Parathyroid adenoma (tissue), 2 donors: ENCODE measurements at regions not wholly inside any gene's neighbourhood (a gene's known extent, or its start where the extent isn't known, plus 50 kb on each side); places are given as distances from the start of the nearest gene placed in this dataset.

Source experiments
- H2AFZ ChIP-seq: fragments of 300-600 bp; sonication (generic); one replicate; pipeline ENCODE4 v1.7.0; 2017; ENCODE audit warnings: antibody characterized with exemption, mild to moderate bottlenecking
- H3K27ac ChIP-seq: fragments of 300-600 bp; sonication (generic); one replicate; pipeline ENCODE4 v1.7.0; 2017
- H3K27me3 ChIP-seq: fragments of 300-600 bp; sonication (generic); one replicate; pipeline ENCODE4 v1.7.0; 2017; ENCODE audit warnings: low read length; ENCODE audit not compliant: control insufficient read depth, insufficient read depth
- H3K36me3 ChIP-seq: fragments of 300-600 bp; sonication (generic); one replicate; pipeline ENCODE4 v1.7.0; 2017; ENCODE audit warnings: low read length; ENCODE audit not compliant: control insufficient read depth, insufficient read depth
- H3K4me1 ChIP-seq: fragments of 300-600 bp; sonication (generic); one replicate; pipeline ENCODE4 v1.7.0; 2017; ENCODE audit warnings: control low read depth
- H3K4me2 ChIP-seq: fragments of 300-600 bp; sonication (generic); one replicate; pipeline ENCODE4 v1.7.0; 2017; ENCODE audit warnings: low read length
- H3K4me3 ChIP-seq: fragments of 300-600 bp; sonication (generic); one replicate; pipeline ENCODE4 v1.7.0; 2017; ENCODE audit warnings: low read depth, low read length
- H3K79me2 ChIP-seq: fragments of 300-600 bp; sonication (generic); one replicate; pipeline ENCODE4 v1.7.0; 2017; ENCODE audit warnings: control low read depth
- H3K9ac ChIP-seq: fragments of 300-600 bp; sonication (generic); one replicate; pipeline ENCODE4 v1.7.0; 2017; ENCODE audit warnings: mild to moderate bottlenecking
- H3K9me3 ChIP-seq: fragments of 300-600 bp; sonication (generic); one replicate; pipeline ENCODE4 v1.7.0; 2017; ENCODE audit warnings: low read length; ENCODE audit not compliant: control insufficient read depth
- TF ChIP-seq, protein P1 (sequence below): fragments of 300-600 bp; sonication (generic); IDR thresholded peaks from one replicate; pipeline ENCODE4 v1.7.0; 2017; ENCODE audit warnings: antibody characterized with exemption, mild to moderate bottlenecking
- donor health status: primary hyperparathyroidism.

- H3K9ac ChIP-seq, result no peak overlapping the region
- no peak overlapping the region for H3K27ac ChIP-seq
- H3K4me1 ChIP-seq, result no peaks in the 10 kb centered on the region
- H3K4me2 ChIP-seq, result no peak overlapping the region
- TF ChIP-seq, protein P1, sequence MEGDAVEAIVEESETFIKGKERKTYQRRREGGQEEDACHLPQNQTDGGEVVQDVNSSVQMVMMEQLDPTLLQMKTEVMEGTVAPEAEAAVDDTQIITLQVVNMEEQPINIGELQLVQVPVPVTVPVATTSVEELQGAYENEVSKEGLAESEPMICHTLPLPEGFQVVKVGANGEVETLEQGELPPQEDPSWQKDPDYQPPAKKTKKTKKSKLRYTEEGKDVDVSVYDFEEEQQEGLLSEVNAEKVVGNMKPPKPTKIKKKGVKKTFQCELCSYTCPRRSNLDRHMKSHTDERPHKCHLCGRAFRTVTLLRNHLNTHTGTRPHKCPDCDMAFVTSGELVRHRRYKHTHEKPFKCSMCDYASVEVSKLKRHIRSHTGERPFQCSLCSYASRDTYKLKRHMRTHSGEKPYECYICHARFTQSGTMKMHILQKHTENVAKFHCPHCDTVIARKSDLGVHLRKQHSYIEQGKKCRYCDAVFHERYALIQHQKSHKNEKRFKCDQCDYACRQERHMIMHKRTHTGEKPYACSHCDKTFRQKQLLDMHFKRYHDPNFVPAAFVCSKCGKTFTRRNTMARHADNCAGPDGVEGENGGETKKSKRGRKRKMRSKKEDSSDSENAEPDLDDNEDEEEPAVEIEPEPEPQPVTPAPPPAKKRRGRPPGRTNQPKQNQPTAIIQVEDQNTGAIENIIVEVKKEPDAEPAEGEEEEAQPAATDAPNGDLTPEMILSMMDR, result no peak
- no peaks in the 10 kb centered on the region for H3K36me3 ChIP-seq
- no peak overlapping the region for H3K4me3 ChIP-seq
- no peaks in the 10 kb centered on the region for H3K9me3 ChIP-seq
- no peaks in the 10 kb centered on the region for H3K79me2 ChIP-seq
- H3K27me3 ChIP-seq, result no peaks in the 10 kb centered on the region
- H2AFZ ChIP-seq, result no peak overlapping the region
These were observed 274.2 kb downstream of the ETNK1 start for GRCh38 chr12:22899184-22899583.

DNA sequence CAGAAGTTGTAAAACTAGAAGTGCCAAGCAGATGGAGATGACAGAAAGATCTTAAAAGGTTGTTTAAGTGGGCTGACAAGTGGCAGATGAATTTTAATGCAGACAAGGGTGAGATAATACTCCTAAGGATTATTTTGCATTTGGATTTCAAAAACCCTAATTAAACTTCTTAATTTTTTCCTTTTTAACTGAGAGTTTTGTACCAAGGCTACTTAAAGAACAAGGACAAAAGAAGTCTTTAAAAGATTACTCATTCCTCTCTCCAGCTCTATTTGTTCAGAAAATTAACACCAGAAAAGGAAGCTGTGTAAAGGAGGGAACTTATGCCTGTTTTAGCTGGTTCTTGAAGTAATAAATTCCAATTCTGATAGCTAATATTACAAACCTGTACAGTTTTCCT is 275.4 kb downstream of the ETNK1 start:
- H2AFZ ChIP-seq, result no peak overlapping the region
- no peak overlapping the region for H3K4me3 ChIP-seq
- H3K4me1 ChIP-seq, result no peaks in the 10 kb centered on the region
- H3K27ac ChIP-seq, result no peak overlapping the region
- no peak overlapping the region for H3K9ac ChIP-seq
- no peaks in the 10 kb centered on the region for H3K36me3 ChIP-seq
- H3K4me2 ChIP-seq, result no peak overlapping the region
- no peaks in the 10 kb centered on the region for H3K79me2 ChIP-seq
- no peaks in the 10 kb centered on the region for H3K9me3 ChIP-seq
- TF ChIP-seq, protein P1, result no peak
- H3K27me3 ChIP-seq, result no peaks in the 10 kb centered on the region

- H3K4me2 ChIP-seq, result no peak overlapping the region
- H3K27ac ChIP-seq, result no peak overlapping the region
- no peak overlapping the region for H2AFZ ChIP-seq
- H3K9me3 ChIP-seq, result no peaks in the 10 kb centered on the region
- no peaks in the 10 kb centered on the region for H3K4me1 ChIP-seq
- no peaks in the 10 kb centered on the region for H3K27me3 ChIP-seq
- TF ChIP-seq, protein P1, result no peak
- H3K9ac ChIP-seq, result no peak overlapping the region
- no peaks in the 10 kb centered on the region for H3K79me2 ChIP-seq
- no peaks in the 10 kb centered on the region for H3K36me3 ChIP-seq
- H3K4me3 ChIP-seq, result no peak overlapping the region
These were observed 279.5 kb downstream of the ETNK1 start for GRCh38 chr12:22904485-22904884.

- TF ChIP-seq, protein P1, result no peak
These were observed 291.3 kb downstream of the ETNK1 start for GRCh38 chr12:22916241-22916640.

DNA sequence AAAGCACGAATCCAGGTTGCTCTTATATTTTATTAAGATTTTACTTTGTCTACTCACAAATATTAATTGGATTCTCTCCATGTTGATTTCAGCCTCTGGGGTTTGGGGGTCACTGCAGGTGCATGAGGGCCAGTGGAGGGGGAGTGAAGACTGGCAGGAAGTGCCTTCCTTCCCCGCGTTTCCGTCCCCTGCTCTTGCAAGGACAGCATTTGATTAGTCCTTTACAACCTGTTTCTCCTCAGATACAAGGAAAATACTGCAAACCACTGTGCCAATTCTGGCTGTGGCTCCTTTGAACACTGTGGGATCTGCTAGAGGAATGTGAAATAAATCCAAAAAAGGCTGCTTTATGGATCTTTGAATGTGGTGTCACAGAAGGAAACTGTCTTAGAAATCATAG is 291.8 kb downstream of the ETNK1 start:
- TF ChIP-seq, protein P1, result no peak
- H3K9me3 ChIP-seq, result no peaks in the 10 kb centered on the region
- H3K4me1 ChIP-seq, result no peaks in the 10 kb centered on the region
- H3K27ac ChIP-seq, result no peak overlapping the region
- no peak overlapping the region for H3K4me3 ChIP-seq
- H3K36me3 ChIP-seq, result no peaks in the 10 kb centered on the region
- H3K79me2 ChIP-seq, result no peaks in the 10 kb centered on the region
- no peak overlapping the region for H3K4me2 ChIP-seq
- no peak overlapping the region for H2AFZ ChIP-seq
- H3K9ac ChIP-seq, result no peak overlapping the region
- no peaks in the 10 kb centered on the region for H3K27me3 ChIP-seq

More at GRCh38 chr12:22916241-22916640, 291.3 kb downstream of the ETNK1 start:
- Histone ChIP-seq H3K36me3 (no peaks in the 10 kb centered on the region), H3K27ac (no peak overlapping the region), H2AFZ (no peak overlapping the region), H3K79me2 (no peaks in the 10 kb centered on the region), H3K4me2 (no peak overlapping the region), H3K9me3 (no peaks in the 10 kb centered on the region), H3K9ac (no peak overlapping the region), H3K27me3 (no peaks in the 10 kb centered on the region), H3K4me3 (no peak overlapping the region), H3K4me1 (no peaks in the 10 kb centered on the region)
